ENCODE measurements at regions not wholly inside any gene's neighbourhood (a gene's known extent, or its start where the extent isn't known, plus 50 kb on each side); places are given as distances from the start of the nearest gene placed in this dataset.

GRCh38 chr3:74443102-74443501, 171.4 kb downstream of the CNTN3 start (continued):
- no peak for TF ChIP-seq ARID4B (CRISPR knock-in tag; IDR thresholded peaks at IDR 0.05; ENCODE audit: borderline replicate concordance)
- no peak for TF ChIP-seq TEAD4 (CRISPR knock-in tag; IDR thresholded peaks at IDR 0.05)
- no peak for TF ChIP-seq MXD4 (CRISPR knock-in tag; IDR thresholded peaks at IDR 0.05; ENCODE audit: borderline replicate concordance)
- no peak for TF ChIP-seq OVOL2 (CRISPR knock-in tag; IDR thresholded peaks at IDR 0.05; ENCODE audit: borderline replicate concordance)
- TF ChIP-seq ELF4 (CRISPR knock-in tag; IDR thresholded peaks at IDR 0.05; ENCODE audit: low read depth): no peak
- no peak for TF ChIP-seq NR3C1 (CRISPR knock-in tag; conservative IDR thresholded peaks at IDR 0.05; ENCODE audit: low read depth)

- Mint-ChIP-seq H3K4me3 (no peak overlapping the region), H3K9me3 (no peaks in the 10 kb centered on the region), H3K27ac (no peak overlapping the region), H3K36me3 (no peaks in the 10 kb centered on the region), H3K27me3 (ENCODE audit: low read depth) (no peaks in the 10 kb centered on the region), H3K4me1 (0 out of 2 replicates have a peak, but pooled peaks cover 3% of the 10 kb centered on the region)
- POLR2A ChIA-PET: no interaction called here
- CTCF ChIA-PET: no interaction called here
- DNase-seq (ENCODE audit: low spot score): no peak
- ATAC-seq: no peak
- TF ChIP-seq NFATC4 (CRISPR knock-in tag; IDR thresholded peaks at IDR 0.05): no peak
- no peak for TF ChIP-seq CBFB (CRISPR knock-in tag; IDR thresholded peaks at IDR 0.05; ENCODE audit: low read depth)
- no peak for TF ChIP-seq ELF4 (CRISPR knock-in tag; IDR thresholded peaks at IDR 0.05; ENCODE audit: low read depth)
- TF ChIP-seq MAX (CRISPR knock-in tag; IDR thresholded peaks at IDR 0.05): no peak
- TF ChIP-seq USF1 (CRISPR knock-in tag; IDR thresholded peaks at IDR 0.05): no peak
- TF ChIP-seq ZNF232 (CRISPR knock-in tag; IDR thresholded peaks at IDR 0.05): no peak
- TF ChIP-seq FOXP1 (CRISPR knock-in tag; IDR thresholded peaks at IDR 0.05; ENCODE audit: borderline replicate concordance): no peak
- no peak for TF ChIP-seq ZNF396 (CRISPR knock-in tag; IDR thresholded peaks at IDR 0.05; ENCODE audit: borderline replicate concordance)
- no peak for TF ChIP-seq AR (CRISPR knock-in tag; IDR thresholded peaks at IDR 0.05)
- TF ChIP-seq NR1H2 (CRISPR knock-in tag; IDR thresholded peaks at IDR 0.05): no peak
- TF ChIP-seq CREM (CRISPR knock-in tag; IDR thresholded peaks at IDR 0.05): no peak
- no peak for TF ChIP-seq ZNF219 (CRISPR knock-in tag; IDR thresholded peaks at IDR 0.05; ENCODE audit: borderline replicate concordance)
- no peak for TF ChIP-seq ZBTB43 (CRISPR knock-in tag; IDR thresholded peaks at IDR 0.05)
- no peak for TF ChIP-seq GRHL2 (CRISPR knock-in tag; IDR thresholded peaks at IDR 0.05; ENCODE audit: insufficient replicate concordance, severe bottlenecking)
- no peak for TF ChIP-seq JAZF1 (CRISPR knock-in tag; IDR thresholded peaks at IDR 0.05)
- TF ChIP-seq TCF7 (CRISPR knock-in tag; IDR thresholded peaks at IDR 0.05; ENCODE audit: low read depth): no peak
- no peak for TF ChIP-seq USF2 (CRISPR knock-in tag; IDR thresholded peaks at IDR 0.05)
- no peak for TF ChIP-seq E2F5 (CRISPR knock-in tag; IDR thresholded peaks at IDR 0.05)
- TF ChIP-seq E2F1 (CRISPR knock-in tag; IDR thresholded peaks at IDR 0.05): no peak
These were observed 171.8 kb downstream of the CNTN3 start for GRCh38 chr3:74442683-74443082.
